Epithelial cell of proximal tubule (primary cell): ENCODE measurements at regions not wholly inside any gene's neighbourhood (a gene's known extent, or its start where the extent isn't known, plus 50 kb on each side); places are given as distances from the start of the nearest gene placed in this dataset.

Experiments
- DNase-seq: peaks from one replicate; pipeline ENCODE4 v3.0.0-alpha.2; 2011; ENCODE audit warnings: low read depth
- H3K4me3 ChIP-seq: 2 replicates; pipeline ENCODE4 v1.5.1; 2011; ENCODE audit warnings: low read depth, mild to moderate bottlenecking, low read length
- CTCF ChIP-seq: conservative IDR thresholded peaks from 2 replicates; pipeline ENCODE4 v1.5.1; 2012; ENCODE audit warnings: low read depth, mild to moderate bottlenecking, low read length

GRCh38 chr6:66931787-66932186 is 1224.8 kb upstream of the EYS start:
- no peak for TF ChIP-seq CTCF
- H3K4me3 ChIP-seq = no peak overlapping the region
- no peak for DNase-seq

GRCh38 chr6:66930559-66931290 is 1223.7 kb upstream of the EYS start:
- DNase-seq = no peak
- TF ChIP-seq CTCF = no peak
- H3K4me3 ChIP-seq = no peak overlapping the region

GRCh38 chr6:66926060-66926459 is 1219.0 kb upstream of the EYS start:
- TF ChIP-seq CTCF = no peak
- no peak for DNase-seq
- no peak overlapping the region for H3K4me3 ChIP-seq

GRCh38 chr6:66913657-66914056 is 1206.6 kb upstream of the EYS start:
- DNase-seq = no peak
- no peak overlapping the region for H3K4me3 ChIP-seq
- no peak for TF ChIP-seq CTCF

- no peak for TF ChIP-seq CTCF
- no peak overlapping the region for H3K4me3 ChIP-seq
Observed at GRCh38 chr6:66902457-66902856, 1195.4 kb upstream of the EYS start.

GRCh38 chr6:66900133-66901083 is 1193.4 kb upstream of the EYS start:
- no peak for DNase-seq
- no peak for TF ChIP-seq CTCF
- no peak overlapping the region for H3K4me3 ChIP-seq

More at GRCh38 chr6:66902457-66902856, 1195.4 kb upstream of the EYS start:
- no peak for DNase-seq
